LNCaP clone FGC (cell line): ENCODE measurements at regions not wholly inside any gene's neighbourhood (a gene's known extent, or its start where the extent isn't known, plus 50 kb on each side); places are given as distances from the start of the nearest gene placed in this dataset.

Source experiments
- DNase-seq: peaks from one replicate; pipeline ENCODE4 v3.0.0-alpha.2; 2011; ENCODE audit warnings: low read depth
- H3K4me3 ChIP-seq: 2 replicates; pipeline ENCODE4 v1.5.1; 2011; ENCODE audit warnings: mild to moderate bottlenecking, low read depth, low read length, control low read depth
- TF ChIP-seq, protein P1 (sequence below): IDR thresholded peaks from 2 replicates; pipeline ENCODE4 v1.5.1; 2012; ENCODE audit warnings: mild to moderate bottlenecking; ENCODE audit not compliant: control insufficient read depth, insufficient read depth; ENCODE audit errors: extremely low read depth

DNA sequence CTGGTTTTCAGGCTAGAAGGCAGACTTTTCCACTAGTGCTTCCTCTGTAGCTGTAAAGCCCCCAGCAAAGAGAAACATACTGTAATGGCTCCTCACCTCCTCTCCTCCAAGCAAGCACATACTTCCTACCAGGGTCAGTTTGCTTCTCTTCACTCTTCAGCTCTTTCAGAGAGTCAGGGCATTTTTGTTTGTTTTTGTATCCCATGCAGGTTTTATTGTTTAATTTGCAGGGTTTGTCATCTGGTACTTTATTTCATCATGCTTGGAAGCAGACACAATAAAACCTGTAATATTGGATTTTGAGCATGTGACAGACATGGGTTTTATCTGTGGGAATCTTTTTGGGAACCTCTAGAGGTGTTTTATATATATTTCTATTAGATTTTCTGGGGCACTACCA is 753.3 kb upstream of the ROBO1 start:
- DNase-seq, result peak; percentile 78
- TF ChIP-seq, protein P1, sequence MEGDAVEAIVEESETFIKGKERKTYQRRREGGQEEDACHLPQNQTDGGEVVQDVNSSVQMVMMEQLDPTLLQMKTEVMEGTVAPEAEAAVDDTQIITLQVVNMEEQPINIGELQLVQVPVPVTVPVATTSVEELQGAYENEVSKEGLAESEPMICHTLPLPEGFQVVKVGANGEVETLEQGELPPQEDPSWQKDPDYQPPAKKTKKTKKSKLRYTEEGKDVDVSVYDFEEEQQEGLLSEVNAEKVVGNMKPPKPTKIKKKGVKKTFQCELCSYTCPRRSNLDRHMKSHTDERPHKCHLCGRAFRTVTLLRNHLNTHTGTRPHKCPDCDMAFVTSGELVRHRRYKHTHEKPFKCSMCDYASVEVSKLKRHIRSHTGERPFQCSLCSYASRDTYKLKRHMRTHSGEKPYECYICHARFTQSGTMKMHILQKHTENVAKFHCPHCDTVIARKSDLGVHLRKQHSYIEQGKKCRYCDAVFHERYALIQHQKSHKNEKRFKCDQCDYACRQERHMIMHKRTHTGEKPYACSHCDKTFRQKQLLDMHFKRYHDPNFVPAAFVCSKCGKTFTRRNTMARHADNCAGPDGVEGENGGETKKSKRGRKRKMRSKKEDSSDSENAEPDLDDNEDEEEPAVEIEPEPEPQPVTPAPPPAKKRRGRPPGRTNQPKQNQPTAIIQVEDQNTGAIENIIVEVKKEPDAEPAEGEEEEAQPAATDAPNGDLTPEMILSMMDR, result no peak

DNA sequence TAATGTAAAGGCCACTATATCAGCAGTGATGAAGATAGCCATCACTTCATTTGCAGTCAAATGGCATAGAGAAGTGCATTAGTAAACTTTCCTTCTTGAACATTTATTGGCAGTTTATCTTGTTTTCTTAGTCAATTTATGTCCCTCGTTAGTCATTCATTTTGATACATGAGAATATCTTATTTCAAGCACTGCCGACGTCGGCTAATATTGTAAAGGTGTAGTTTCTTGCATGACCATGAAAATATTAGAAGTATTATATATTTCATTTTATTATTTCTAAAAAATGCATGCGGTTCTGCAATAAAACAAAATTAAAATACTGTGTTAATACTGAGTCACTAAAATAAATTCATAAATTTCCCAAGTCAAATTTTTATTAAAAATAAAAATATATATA is 751.6 kb upstream of the ROBO1 start:
- DNase-seq, result no peak
- H3K4me3 ChIP-seq, result no peak overlapping the region
- TF ChIP-seq, protein P1, result no peak

More for the DNA sequence above, 753.3 kb upstream of the ROBO1 start:
- no peak overlapping the region for H3K4me3 ChIP-seq

DNA sequence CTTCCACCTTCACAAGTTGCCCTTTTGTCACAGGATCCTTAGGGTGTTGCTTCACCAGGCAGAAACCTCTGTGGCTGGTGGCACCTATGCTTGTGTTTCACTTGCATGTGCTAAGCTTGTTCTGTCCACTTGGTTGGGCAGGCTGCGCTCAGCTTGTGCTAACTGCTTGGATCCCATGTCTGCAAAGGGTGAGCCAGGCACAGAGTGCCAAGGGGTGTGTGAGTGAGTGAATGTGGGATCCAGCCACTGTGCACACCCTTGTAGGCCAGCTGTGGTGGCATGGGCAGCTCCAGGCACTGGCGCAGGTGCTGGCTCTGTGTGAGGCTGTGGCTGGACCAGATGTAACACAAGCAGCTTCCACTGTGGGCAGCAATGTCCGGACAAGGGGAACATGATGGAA is 728.7 kb upstream of the ROBO1 start:
- no peak for DNase-seq

GRCh38 chr3:80492162-80492561 is 724.4 kb upstream of the ROBO1 start:
- TF ChIP-seq, protein P1, result no peak
- H3K4me3 ChIP-seq, result no peak overlapping the region
- DNase-seq, result no peak

More for the DNA sequence above, 728.7 kb upstream of the ROBO1 start:
- no peak overlapping the region for H3K4me3 ChIP-seq
- TF ChIP-seq, protein P1, result no peak

GRCh38 chr3:80472961-80473360 is 705.2 kb upstream of the ROBO1 start:
- DNase-seq, result no peak

DNA sequence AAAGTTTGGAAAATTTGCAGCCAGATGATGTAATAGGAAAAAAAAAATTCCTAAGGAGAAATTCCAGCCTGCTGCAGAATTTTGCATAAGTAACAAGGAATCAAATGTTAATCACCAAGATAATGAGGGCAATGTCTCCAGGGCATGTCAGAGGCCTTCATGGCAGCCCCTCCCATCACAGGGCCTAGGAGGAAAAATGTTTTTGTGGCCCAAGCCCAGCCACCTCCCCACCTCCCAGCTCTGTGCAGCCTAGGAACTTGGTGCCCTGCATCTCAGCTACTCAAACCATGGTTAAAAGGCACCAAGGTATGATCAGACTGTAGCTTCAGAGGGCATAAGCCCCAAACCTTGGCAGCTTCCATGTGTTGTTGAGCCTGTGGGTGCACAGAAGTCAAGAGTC is 704.7 kb upstream of the ROBO1 start:
- DNase-seq, result no peak
- TF ChIP-seq, protein P1, result no peak
- no peak overlapping the region for H3K4me3 ChIP-seq

More at GRCh38 chr3:80472961-80473360, 705.2 kb upstream of the ROBO1 start:
- TF ChIP-seq, protein P1, result no peak
- H3K4me3 ChIP-seq, result no peak overlapping the region

DNA sequence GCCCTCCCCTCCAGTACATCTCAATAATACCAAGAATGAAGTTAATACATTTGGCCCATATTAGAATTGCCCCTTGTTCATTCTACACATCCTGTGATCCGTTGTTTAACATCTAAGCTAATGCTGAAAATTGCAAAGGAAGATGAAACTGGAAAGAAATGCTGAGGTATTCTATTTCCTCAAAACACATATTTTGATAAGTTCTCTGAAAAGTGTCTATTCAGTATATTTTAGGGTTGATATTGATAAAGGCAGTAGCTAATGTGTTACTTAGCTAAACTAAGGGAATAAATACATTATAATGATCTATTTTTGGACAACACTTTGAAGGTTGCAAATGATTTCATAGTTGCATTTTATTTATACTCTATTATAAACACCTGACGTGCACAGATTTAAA is 702.6 kb upstream of the ROBO1 start:
- DNase-seq, result no peak
- H3K4me3 ChIP-seq, result no peak overlapping the region
- TF ChIP-seq, protein P1, result no peak
